ENCODE measurements at regions not wholly inside any gene's neighbourhood (a gene's known extent, or its start where the extent isn't known, plus 50 kb on each side); places are given as distances from the start of the nearest gene placed in this dataset.

- no peak overlapping the region for H3K4me2 ChIP-seq (ENCODE audit: insufficient read depth in 1 of 2, low read depth in 2 of 2, low read length in 2 of 2)
- no peak overlapping the region for H3K18ac ChIP-seq (ENCODE audit: extremely low read depth, low read length)
- no peak for FAIRE-seq
- POLR2A ChIA-PET (ENCODE audit: partially characterized antibody), result interaction anchor here (1.1 kb wide), 1 partner anchor 39 kb away, joined by 3 read pairs; no protein-coding TSS in a partner anchor
- WGBS, 2 experiments (ENCODE audit: extremely low coverage in 1 of 2, insufficient coverage in 1 of 2, insufficient read length in 1 of 2, insufficient replicate concordance in 2 of 2, low coverage in 1 of 2, low lambda C conversion rate in 2 of 2, missing lambda C conversion rate in 1 of 2), result 85% methylated on average over 1 of the region's 1 CpG; no CpG with 5 or more reads in 1 of the 2 experiments
- H2BK12ac ChIP-seq (ENCODE audit: low read depth, low read length), result no peak overlapping the region
- no peak overlapping the region for H2AFZ ChIP-seq (ENCODE audit: low read length)
- H3K14ac ChIP-seq (ENCODE audit: insufficient read length), result no peak overlapping the region
- no peak overlapping the region for H3K56ac ChIP-seq (replicated peaks; ENCODE audit: insufficient read length, low read depth, low read length)
- CTCF ChIA-PET (ENCODE audit: partially characterized antibody), result interaction anchor here (1.3 kb wide), 1 partner anchor 192 kb away, joined by 4 read pairs; no protein-coding TSS in a partner anchor
- no peak overlapping the region for H3K27ac ChIP-seq (ENCODE audit: low read depth, low read length)
- no peak overlapping the region for H3K4me3 ChIP-seq (ENCODE audit: extremely low read depth in 1 of 4, insufficient read depth in 2 of 4, low read depth in 3 of 4, low read length in 4 of 4)
- H2AK5ac ChIP-seq (ENCODE audit: low read depth, low read length), result no peak overlapping the region
- H3K9ac ChIP-seq (replicated peaks in 1 of 4; ENCODE audit: extremely low read depth in 1 of 4, low read depth in 3 of 4, low read length in 3 of 4), result no peak overlapping the region
- peaks cover 7 to 15% (median 8%) of the 10 kb centered on the region in 4 experiments; a peak in 4 of 7 replicates for H3K4me1 ChIP-seq (replicated peaks in 1 of 4; ENCODE audit: control insufficient read depth in 3 of 4, insufficient read depth in 4 of 4, low read length in 3 of 4)
- no peak overlapping the region for H4K8ac ChIP-seq (ENCODE audit: extremely low read depth, insufficient read depth, low read length)
- no peak overlapping the region for H2BK15ac ChIP-seq (ENCODE audit: low read length)
- no peaks in the 10 kb centered on the region; the same call in 1 of the 2 replicates for H3K79me1 ChIP-seq (ENCODE audit: low read depth, low read length)
- H3K79me2 ChIP-seq (ENCODE audit: control insufficient read depth in 1 of 2, insufficient read depth in 2 of 2, low read length in 2 of 2), result no peaks in the 10 kb centered on the region
- no peaks in the 10 kb centered on the region for H3K23me2 ChIP-seq (ENCODE audit: low read depth, low read length)
- H4K5ac ChIP-seq (ENCODE audit: insufficient read length, low read depth, low read length), result no peak overlapping the region
- no peak overlapping the region for H2BK5ac ChIP-seq (ENCODE audit: low read depth, low read length)
- DNase-seq (ENCODE audit: low read depth in 1 of 2, low spot score in 2 of 2), result no peak
- peak overlapping the region; percentile 75; the same call in 1 of the 2 replicates for H2BK20ac ChIP-seq (ENCODE audit: low read length)
- H3K9me3 ChIP-seq (ENCODE audit: insufficient read depth in 2 of 2, low read depth in 1 of 2, low read length in 1 of 2), result peaks cover 3 to 4% of the 10 kb centered on the region in 2 experiments; a peak in 1 of 4 replicates
- H2BK120ac ChIP-seq (replicated peaks; ENCODE audit: low read depth, low read length), result no peak overlapping the region
- no peak overlapping the region for H4K91ac ChIP-seq (replicated peaks; ENCODE audit: insufficient read length, low read length)
- TF ChIP-seq EP300 (IDR thresholded peaks at IDR 0.05; ENCODE audit: borderline replicate concordance in 1 of 2, low read depth in 2 of 2, low read length in 2 of 2) (no peak), EZH2 (IDR thresholded peaks at IDR 0.05; ENCODE audit: low read depth, low read length, severe bottlenecking) (no peak), TAF7 (optimal IDR thresholded peaks at IDR 0.05; ENCODE audit: borderline replicate concordance, low read depth, low read length) (no peak), CTCF (IDR thresholded peaks at IDR 0.05; ENCODE audit: control extremely low read depth in 1 of 3, insufficient read depth in 1 of 3, low read depth in 1 of 3, low read length in 3 of 3) (no peak)
- H4K20me1 ChIP-seq (replicated peaks in 1 of 2; ENCODE audit: control insufficient read depth in 1 of 2, insufficient read depth in 2 of 2, low read length in 2 of 2), result no peaks in the 10 kb centered on the region
- H3K36me3 ChIP-seq (ENCODE audit: control insufficient read depth in 2 of 4, insufficient read depth in 4 of 4, low read length in 3 of 4), result no peaks in the 10 kb centered on the region
- no peaks in the 10 kb centered on the region for H3K27me3 ChIP-seq (replicated peaks in 1 of 4; ENCODE audit: control insufficient read depth in 3 of 4, extremely low read depth in 1 of 4, insufficient read depth in 3 of 4, low read length in 3 of 4)
- no peak overlapping the region for H3K23ac ChIP-seq (ENCODE audit: insufficient read length)
- no peak overlapping the region for H3K4ac ChIP-seq (replicated peaks; ENCODE audit: insufficient read length, low read depth, low read length)
Observed at GRCh38 chr1:22224631-22225030, 81.7 kb upstream of the WNT4 start.

Data from H1 (cell line).